Heart right ventricle (tissue), 16 donors: ENCODE measurements at regions not wholly inside any gene's neighbourhood (a gene's known extent, or its start where the extent isn't known, plus 50 kb on each side); places are given as distances from the start of the nearest gene placed in this dataset.
"Not testable (repeated sequence)": the region's sequence is repeated elsewhere in the genome, so short reads cannot be mapped to it uniquely, and the experiment has no call there.

ENCODE experiments used
- ATAC-seq, 8 donors: fragments of 200-7000 bp; cut with Tn5 transposase; one replicate each; pipeline ENCODE4 v1.9.1; 2020; ENCODE audit warnings: mild to moderate bottlenecking in 8 of 8, moderate library complexity in 8 of 8, moderate number of reproducible peaks in 1 of 8
- DNase-seq, 2 donors: peaks; one replicate each; pipeline ENCODE4 v3.0.0-alpha.2; 2020
- H3K27ac ChIP-seq, 10 donors: fragments of 200-600 bp; sonication (generic) in 2 of 10; one replicate each; pipeline versions ENCODE4 v1.5.0 to v1.8.0; 2020 to 2022; ENCODE audit warnings: mild to moderate bottlenecking in 3 of 10
- H3K27me3 ChIP-seq, 7 donors: fragments of 200-600 bp; one replicate each; pipeline ENCODE4 v1.8.0; 2021 to 2022; ENCODE audit warnings: mild to moderate bottlenecking in 2 of 7
- H3K36me3 ChIP-seq, 9 donors: fragments of 200-600 bp; sonication (generic) in 1 of 9; one replicate each; pipeline versions ENCODE4 v1.5.0 to v1.8.0; 2020 to 2022; ENCODE audit warnings: mild to moderate bottlenecking in 2 of 9
- H3K4me1 ChIP-seq, 9 donors: fragments of 200-600 bp; sonication (generic) in 1 of 9; one replicate each; pipeline versions ENCODE4 v1.5.0 to v1.8.0; 2020 to 2022; ENCODE audit warnings: mild to moderate bottlenecking in 4 of 9
- H3K4me3 ChIP-seq, 10 donors: fragments of 200-600 bp; sonication (generic) in 2 of 10; one replicate each; pipeline versions ENCODE4 v1.5.0 to v1.8.0; 2020 to 2022; ENCODE audit warnings: mild to moderate bottlenecking in 7 of 10, moderate library complexity in 2 of 10
- H3K9me3 ChIP-seq, 11 donors: fragments of 200-600 bp in 10 of 11; sonication (generic) in 2 of 11; one replicate each; pipeline versions ENCODE4 v1.5.0 to v1.8.0; 2013 to 2022; ENCODE audit warnings: mild to moderate bottlenecking in 2 of 11, control low read depth in 1 of 11, moderate library complexity in 1 of 11
- CTCF ChIP-seq, 9 donors: fragments of 200-600 bp; sonication (generic) in 2 of 9; IDR thresholded peaks; one replicate each; pipeline versions ENCODE4 v1.5.0 to v1.8.0; 2021 to 2022; ENCODE audit warnings: antibody characterized with exemption in 9 of 9, mild to moderate bottlenecking in 5 of 9, moderate library complexity in 1 of 9
- WGBS, 2 donors: extraction: QIAGEN DNeasy Blood & Tissue Kit; methylation state at CpG; one replicate each; pipeline ENCODE4 v1.1.7; 2013; ENCODE audit warnings: inconsistent platforms in 1 of 2; 5-methylcytosine and 5-hydroxymethylcytosine counted together
- intact Hi-C, 10 donors: fragments of 100-400 bp; cut with DNase I; formaldehyde crosslinking; loops; one replicate each; pipeline versions ENCODE4 v1.11.1 to v1.14.2; 2022
- donor health status: Arrhythmogenic right ventricular cardiomyopathy.
- donor health status: ischemic (EF 13 %, LVEDD 7.1; RV severe dilation, severe dysfunction).
- donor health status: healthy with polysubstance abuse.
- donor health status: DM: no; HTN: yes; CAD: no.
- donor health status: DM: no; HTN: no; CAD: no.
- donor health status: ischemic (EF 25% LVEDD 6.9; RV normal size, moderate dysfunction).
- donor health status: ischemic (EF 25% LVEDD 5.7; RV mildly dilated, moderate dysfunction).
- donor health status: healthy.
- donor health status: DM: yes; HTN: yes; CAD: no.
- donor health status: Ischemic cardiomyopathy.
- donor health status: ischemic (EF 35%, LVEDD 5.7; RV mildly dilated, moderate dysfunction).
- donor health status: nonischemic (EF 11% LVEDD 7.7; RV severe dilation, severe dysfunction).
- donor health status: DM: yes; HTN: yes; CAD: no.
- donor health status: PGD.
- donor health status: ischemic (EF 29% LVEDD 5.4; RV normal size, mild dysfunction).
- donor health status: nonischemic (EF 23%, LVEDD 6.1; RV moderate dilation, normal function).

DNA sequence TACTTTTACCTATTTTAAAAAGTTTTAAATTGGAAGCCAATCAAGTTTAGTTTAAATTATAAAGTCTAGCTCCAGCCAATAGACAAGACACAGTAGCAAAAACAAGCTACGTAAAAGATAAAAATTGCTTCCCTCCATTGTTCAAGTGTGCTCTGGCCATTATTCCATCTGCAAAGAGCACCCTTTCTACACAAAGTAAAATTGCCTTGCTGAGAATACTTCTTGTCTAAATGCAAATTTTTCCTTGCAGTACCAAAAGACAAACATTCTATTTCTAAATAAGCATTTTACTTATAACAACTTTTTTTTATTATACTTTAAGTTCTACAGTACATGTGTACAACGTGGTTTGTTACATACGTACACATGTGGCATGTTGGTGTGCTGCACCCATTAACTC lies 75.9 kb upstream of the ZNF746 start:
- intact Hi-C loops = no loop called here
- Histone ChIP-seq H3K9me3 (peaks cover 0 to 93% (median 31%) of the 10 kb centered on the region in 11 donors), H3K27ac (no peak overlapping the region), H3K27me3 (no peaks in the 10 kb centered on the region), H3K4me3 (no peak overlapping the region), H3K4me1 (no peaks in the 10 kb centered on the region), H3K36me3 (peaks cover 0 to 12% (median 0%) of the 10 kb centered on the region in 9 donors)
- 95 to 96% methylated on average over 3 of the region's 3 CpGs for WGBS, 2 donors
- no peak for TF ChIP-seq CTCF (IDR thresholded peaks at IDR 0.05)
- ATAC-seq (no peak), DNase-seq (no peak)

DNA sequence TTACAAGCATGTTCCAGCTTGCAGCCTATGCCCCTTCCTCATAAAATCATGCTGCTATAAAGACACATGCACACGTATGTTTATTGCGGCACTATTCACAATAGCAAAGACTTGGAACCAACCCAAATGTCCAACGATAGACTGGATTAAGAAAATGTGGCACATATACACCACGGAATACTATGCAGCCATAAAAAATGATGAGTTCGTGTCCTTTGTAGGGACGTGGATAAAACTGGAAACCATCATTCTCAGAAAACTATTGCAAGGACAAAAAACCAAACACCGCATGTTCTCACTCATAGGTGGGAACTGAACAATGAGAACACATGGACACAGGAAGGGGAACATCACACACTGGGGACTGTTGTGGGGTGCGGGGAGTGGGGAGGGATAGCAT lies 75.3 kb upstream of the ZNF746 start:
- H3K4me3 ChIP-seq, DNase-seq, H3K27ac ChIP-seq, H3K4me1 ChIP-seq, intact Hi-C loops, ATAC-seq, H3K27me3 ChIP-seq: not testable (repeated sequence)
- H3K9me3 ChIP-seq = peaks cover 0 to 91% (median 31%) of the 10 kb centered on the region in 11 donors
- WGBS, 2 donors = 95% methylated on average over 8 of the region's 8 CpGs
- peaks cover 0 to 11% (median 0%) of the 10 kb centered on the region in 9 donors for H3K36me3 ChIP-seq

DNA sequence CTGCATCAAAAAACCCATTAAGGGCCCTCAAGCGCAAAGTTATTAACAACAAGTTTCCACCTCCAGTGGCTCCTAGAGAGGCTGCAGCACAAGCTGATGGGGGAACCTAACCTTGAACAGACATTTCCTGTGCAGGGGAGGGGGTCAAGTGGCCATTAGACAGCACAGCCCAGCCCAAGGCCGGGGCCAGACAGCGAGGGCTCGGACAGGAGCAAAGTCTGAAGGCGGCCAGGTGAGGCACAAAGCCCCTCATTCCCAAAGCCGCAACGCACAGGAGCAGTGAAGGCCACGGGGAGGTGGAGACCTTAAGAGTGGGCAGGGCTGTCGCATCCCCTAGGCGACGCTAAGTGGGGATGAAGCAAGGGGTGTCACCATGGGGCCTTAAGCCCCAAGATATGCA lies 73.2 kb upstream of the ZNF746 start:
- no peak overlapping the region for H3K27ac ChIP-seq
- no peak for ATAC-seq
- H3K36me3 ChIP-seq = peaks cover 0 to 14% (median 0%) of the 10 kb centered on the region in 9 donors
- H3K27me3 ChIP-seq = no peaks in the 10 kb centered on the region
- WGBS, 2 donors = 95 to 98% methylated on average over 11 of the region's 11 CpGs
- peaks cover 0 to 74% (median 31%) of the 10 kb centered on the region in 11 donors for H3K9me3 ChIP-seq
- no peak for TF ChIP-seq CTCF (IDR thresholded peaks at IDR 0.05)
- no peak overlapping the region for H3K4me3 ChIP-seq
- DNase-seq = no peak
- H3K4me1 ChIP-seq = peaks cover 0 to 20% (median 9%) of the 10 kb centered on the region in 9 donors
- intact Hi-C loops = no loop called here

DNA sequence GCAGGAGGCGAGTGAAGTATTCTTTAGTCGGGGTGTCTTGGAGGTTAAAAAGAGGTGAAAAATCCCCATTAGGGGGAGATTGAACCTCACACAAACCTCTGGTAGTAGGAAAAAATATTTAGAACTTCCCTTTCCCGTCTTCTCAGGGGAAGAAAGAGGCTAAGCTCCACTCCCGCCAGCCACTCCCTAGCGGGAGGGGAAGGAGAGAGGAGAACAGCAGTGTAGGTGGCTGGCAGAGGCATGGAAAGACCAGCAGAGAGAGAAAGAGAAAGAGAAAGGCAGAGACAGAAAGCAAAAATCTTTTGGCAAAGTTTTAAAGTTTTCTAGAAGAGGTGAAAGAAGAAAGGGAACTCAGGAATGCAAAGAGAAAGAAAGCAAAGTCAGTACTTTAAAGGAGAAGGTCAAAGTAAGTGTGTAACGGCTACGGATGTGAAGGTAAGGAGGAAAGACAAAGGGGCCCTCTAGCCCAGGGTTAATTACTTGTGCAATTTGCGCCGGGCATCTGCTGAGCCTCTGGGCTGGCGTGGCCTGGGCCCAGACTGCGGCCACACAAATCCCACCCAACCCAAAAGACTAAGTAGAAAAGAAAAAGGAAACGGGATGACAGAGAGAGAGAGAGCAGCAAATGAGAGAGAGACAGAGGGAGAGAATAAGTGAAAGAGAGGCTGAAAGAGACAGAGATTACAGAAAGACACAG lies 72.3 kb upstream of the ZNF746 start:
- peaks cover 0 to 67% (median 31%) of the 10 kb centered on the region in 11 donors for H3K9me3 ChIP-seq
- intact Hi-C loops = no loop called here

More for the DNA sequence above, 72.3 kb upstream of the ZNF746 start:
- Histone ChIP-seq H3K27ac (no peak overlapping the region), H3K4me1 (peaks cover 0 to 29% (median 17%) of the 10 kb centered on the region in 9 donors), H3K4me3 (no peak overlapping the region), H3K36me3 (peaks cover 0 to 17% (median 0%) of the 10 kb centered on the region in 9 donors), H3K27me3 (no peaks in the 10 kb centered on the region)
- 95 to 99% methylated on average over 12 of the region's 12 CpGs for WGBS, 2 donors
- no peak for ATAC-seq
- TF ChIP-seq CTCF (IDR thresholded peaks at IDR 0.05) = no peak
- DNase-seq = no peak
